HG02798 (cell line): ENCODE measurements at regions not wholly inside any gene's neighbourhood (a gene's known extent, or its start where the extent isn't known, plus 50 kb on each side); places are given as distances from the start of the nearest gene placed in this dataset.

ENCODE experiments used
- ATAC-seq: cut with Tn5 transposase; IDR thresholded peaks from one replicate; pipeline ENCODE4 v1.9.1; 2021; ENCODE audit warnings: mild to moderate bottlenecking; ENCODE audit not compliant: unreplicated experiment, poor library complexity

DNA sequence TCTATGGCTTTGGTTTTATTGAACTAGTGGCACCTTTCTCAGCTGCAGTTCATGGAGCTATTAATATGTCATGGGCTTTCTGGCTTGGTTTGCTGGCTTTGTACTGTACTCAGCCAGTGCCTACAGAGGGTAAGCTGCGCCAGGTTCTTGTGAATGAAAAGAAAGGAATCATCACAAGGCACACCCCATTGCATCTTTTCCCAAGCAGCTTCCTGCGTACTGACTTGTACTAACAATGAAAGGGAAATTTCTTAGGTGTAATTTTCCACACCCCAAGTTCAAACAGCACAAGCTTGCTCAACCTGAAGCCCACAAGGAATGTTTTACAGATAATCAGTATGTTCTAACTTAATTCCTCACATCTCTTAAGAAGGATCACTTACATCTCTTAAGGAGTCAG is 78.0 kb upstream of the TNFSF18 start:
- ATAC-seq = no peak

DNA sequence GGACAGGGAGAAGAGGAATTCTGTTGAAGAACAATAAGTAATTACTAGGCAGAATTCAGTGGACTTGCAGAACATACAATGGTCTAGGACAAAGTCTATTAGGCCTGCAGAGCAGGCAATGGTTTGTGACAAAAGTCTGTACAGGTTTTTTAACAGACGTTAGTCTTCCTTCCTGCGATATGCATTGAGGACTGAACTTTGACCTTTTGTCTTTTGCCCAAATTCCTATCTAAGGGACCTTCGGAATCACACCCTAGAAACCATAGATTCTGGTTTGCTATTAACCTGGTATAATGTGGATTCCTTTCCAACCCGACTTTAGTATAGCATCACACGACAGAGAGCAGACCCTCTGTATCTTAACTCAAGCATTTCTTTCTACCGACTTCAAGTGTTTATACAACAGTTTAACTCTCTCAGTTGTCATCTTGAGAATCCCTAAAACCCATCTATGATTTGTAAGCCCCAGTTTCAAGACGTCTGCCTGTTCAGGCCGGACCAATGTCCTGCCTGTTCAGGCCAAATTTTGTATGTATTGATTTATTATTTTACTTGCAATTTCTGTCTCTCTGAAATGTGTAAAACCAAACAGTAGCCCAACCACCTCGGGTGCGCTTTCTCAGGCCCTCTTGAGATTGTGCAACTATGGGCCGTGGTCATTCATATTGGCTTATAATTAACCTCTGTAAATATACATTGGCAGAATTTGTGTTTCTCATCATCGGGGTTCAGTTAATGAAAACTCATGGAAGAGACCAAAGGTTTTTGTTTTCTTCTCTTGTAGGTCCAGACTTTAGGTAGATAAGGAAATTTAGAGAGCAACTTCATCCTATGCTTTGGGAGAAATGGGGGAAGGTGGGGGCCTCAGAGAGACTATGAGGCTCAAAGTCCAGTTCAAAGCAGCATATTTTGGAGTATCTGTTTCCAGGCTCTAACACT is 76.9 kb upstream of the TNFSF18 start:
- ATAC-seq = no peak

DNA sequence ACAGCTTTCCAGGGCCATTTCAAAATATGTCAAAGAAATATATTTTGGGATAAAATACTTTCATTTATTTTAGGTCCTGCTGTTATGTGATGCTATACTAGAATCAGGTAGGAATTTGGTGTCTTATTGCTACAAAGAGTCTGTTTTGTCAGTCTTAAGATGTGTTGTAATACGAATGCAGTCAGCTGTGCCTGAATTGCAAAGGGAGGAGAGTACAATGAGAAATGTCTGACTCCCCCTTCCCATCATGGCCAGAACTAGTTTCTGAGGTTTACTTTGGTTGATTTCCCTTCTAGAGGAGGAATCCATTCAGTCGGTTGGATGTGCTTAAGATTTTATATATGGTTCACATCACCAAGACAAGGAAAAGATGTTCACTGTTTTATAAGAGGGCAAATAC is 75.7 kb upstream of the TNFSF18 start:
- ATAC-seq = no peak

DNA sequence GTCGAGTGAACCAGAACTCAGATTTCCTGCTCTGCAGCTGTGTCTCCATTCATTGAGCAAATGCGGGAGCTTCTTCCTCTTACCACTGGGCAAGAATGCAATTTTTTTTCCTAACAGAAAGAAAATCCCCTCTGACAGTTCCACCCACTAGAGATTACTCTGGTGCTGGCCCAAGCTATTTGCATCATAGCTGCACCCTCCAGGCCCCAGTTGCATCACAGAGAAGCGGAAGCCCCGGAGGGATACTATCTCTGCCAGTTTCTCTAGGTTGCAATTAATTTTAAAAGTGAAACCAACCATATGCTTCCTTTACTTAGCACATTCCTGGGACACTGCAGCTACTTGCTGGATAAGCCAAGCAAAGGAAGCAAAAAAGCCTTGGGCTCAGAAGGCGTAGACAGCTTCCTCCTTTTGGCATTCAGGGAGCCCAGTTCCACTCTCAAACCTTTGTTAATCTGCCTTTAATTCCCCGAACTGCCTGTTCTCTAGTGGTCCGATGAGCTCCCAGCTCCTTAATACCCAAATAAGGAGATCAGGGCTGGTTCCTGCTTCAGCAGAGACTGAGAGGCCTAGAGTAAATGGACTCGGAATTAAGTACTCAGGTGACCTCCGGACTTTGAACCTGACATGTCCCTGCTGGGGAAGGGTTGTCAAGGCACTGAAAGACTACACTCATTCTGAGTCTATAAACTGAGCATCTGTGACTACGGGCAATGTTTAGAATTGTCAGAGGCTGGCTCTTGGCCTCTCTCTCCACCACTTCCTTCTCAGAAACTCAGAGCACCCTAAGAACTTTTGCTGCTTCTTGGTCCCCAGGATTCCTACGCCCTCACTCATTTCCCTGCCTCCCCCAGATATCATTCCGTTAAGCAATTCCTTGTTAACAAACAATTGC is 72.5 kb upstream of the TNFSF18 start:
- peak; percentile 62 for ATAC-seq

DNA sequence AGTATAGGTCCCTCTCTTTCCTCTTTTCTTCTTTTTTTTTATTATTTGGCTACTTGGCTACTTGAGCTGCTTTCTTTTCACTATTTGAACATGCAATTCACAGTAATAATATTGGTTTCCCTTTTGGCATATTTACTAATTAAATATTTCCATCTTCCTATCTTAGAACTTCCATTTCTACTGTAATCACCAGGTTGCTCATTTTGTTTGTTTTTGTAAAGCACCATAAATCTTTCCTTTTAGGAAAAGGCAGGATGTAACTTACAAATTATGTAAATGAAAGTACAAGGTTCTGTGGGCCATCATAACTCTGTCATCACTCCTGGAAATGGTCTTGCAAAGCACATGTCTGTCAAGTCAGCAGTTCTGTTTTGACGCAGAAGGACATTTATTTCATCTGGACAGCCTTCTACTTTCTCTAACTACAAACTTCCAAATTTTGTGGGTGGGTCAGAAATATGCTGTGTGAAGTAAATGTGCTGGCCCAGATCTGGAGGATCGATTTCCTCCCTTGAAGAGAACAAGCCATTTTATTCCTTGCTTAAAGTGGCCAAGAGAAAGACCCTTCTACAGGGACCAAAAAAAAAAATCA is 71.7 kb upstream of the TNFSF18 start:
- ATAC-seq = no peak

DNA sequence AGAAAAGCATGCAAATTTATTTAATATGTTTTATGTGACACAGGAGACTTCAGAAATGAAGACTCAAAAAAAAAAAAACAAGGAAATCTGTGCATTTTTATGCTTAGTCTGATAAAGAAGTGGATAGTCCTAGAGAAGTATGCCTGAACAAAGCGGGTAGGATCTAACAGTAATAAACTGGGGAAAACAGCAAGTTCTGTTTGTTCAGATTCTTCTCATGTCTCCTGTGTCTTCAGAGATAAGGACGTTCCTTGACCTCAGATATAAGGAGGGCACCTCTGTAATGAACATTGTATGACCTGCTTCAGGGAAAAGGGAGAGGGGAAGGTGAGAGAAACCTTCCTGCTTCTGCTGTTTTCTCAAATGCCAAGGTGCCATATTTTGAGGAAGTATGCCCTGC is 67.7 kb upstream of the TNFSF18 start:
- ATAC-seq = no peak

DNA sequence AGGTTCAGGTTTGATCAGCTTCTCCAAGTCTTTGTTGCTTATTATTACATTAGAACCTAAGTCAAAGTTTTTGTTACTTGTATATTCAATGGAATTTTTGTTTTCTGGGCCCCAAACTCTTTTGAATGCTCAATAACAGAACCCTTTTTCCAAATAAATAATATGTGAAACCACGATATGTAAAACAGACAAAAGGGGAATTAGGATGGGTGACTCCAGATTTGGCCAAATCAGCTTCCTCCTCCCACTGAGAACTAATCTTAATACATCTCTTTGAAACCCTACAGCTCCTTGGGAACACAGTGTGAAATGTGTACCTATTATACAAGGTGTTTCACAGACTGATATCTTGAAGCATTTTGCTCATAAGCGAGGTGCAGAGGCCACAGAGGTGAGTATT is 67.0 kb upstream of the TNFSF18 start:
- no peak for ATAC-seq

DNA sequence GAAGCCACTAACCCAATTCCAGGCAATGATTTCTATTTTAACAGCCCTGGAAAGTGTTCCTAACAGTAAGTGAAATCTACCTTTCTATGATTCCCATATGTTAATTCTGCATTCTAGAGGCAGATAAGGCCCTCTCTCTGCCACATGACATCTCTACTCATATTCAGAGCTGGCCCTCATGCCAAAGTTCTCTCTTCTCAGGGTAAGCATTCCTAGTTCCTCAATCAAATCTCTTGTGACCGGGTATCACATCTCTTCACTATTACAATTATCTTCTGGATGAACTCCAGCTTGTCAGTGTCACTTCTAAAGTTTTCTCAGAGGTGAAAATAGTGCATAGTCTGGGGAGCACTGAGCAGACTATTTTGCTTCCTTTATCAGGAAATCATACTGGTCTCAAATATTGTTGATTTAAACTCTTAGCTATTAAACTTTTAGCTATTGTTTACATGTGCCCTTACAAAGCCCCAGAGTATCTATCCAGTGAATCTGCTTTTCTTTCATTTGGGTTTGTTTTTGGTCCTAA is 66.4 kb upstream of the TNFSF18 start:
- ATAC-seq = no peak

DNA sequence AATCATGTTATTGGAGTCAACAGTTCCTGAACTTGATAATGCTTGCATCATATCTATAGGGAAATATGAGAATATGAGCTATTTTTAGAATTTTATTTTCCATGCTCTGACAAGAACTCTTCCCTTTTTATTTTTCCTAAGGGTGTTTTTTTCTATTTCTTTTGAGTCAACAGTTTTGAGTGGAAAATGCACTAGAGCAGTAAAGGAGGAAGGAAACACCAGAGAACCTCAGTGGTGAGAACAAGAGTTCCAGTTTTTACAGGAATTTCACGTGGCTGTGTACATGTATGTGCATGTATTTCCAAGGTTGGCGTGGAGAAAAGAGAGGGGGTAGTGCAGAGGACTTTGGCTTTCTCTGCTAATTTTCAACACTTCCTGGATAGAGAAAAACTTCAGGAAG is 63.6 kb upstream of the TNFSF18 start:
- ATAC-seq = no peak

DNA sequence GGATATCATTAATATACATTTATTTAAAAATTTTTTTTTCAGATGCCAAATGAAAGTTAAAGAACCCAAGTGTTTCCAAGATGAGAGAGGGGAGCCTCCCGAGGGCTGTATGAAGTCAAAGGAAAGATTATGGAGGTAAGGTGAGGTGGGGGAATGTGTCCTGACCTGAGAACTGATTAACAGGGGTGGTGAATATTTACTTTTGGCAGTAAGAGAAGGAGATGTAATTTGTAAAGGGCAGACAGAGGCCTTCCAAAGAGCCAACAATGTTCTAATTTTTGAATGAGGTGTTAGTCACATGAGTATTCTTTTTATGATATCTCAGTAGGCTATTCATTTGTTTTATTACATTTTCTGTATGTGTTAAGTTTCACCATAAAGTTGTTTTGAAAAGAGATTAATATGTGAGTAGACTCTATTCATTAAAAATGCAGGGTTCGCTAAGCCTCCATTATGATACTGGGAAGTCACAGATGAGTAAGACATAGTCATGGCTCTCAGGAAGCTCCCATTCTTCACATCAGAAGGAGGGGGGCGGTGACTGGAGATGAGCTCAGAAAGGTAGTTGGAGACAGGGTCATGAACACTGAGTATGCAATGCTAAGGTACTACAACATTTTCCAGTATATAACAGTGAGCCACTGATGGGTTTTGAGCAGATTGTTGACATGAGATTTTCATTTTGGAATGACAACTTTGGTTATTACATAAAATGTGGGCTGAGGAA is 62.4 kb upstream of the TNFSF18 start:
- ATAC-seq = no peak

DNA sequence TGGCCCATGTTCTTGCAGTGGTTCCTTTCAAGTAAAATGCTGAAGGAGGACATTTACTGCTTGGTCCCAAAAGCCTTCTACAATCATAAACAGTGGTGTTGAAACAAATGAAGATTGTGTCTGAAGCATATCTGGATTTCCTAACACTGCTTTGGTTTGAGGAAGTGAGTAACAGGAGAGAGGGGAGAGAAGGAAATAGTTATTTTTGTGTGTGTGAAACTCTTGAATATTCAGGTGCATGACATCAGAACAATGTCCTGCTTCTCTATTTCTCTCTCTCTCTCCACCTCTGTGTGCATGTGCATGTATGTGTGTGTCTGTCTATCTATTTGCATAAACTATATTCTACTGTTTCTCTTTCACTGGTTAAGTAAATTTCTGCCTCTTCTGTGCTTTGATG is 61.4 kb upstream of the TNFSF18 start:
- ATAC-seq = peak; percentile 92

DNA sequence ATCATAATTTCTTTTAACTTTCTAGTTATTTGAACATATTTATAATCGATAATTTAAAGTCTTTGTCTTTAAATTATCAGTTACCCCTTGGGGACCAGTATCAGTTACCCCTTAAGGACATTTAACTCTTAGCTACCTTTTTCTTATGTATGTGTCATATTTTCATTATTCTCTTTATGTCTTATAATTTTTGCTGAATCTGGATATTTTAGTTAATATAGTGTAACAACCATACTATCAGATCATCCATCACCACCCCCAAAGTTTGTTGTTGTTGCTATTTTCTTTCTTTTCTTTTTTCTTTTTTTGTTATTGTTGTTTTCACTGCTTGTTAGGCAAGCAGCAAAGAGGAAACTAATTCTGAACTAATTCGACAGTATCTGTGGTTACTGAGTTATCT is 57.0 kb upstream of the TNFSF18 start:
- no peak for ATAC-seq

DNA sequence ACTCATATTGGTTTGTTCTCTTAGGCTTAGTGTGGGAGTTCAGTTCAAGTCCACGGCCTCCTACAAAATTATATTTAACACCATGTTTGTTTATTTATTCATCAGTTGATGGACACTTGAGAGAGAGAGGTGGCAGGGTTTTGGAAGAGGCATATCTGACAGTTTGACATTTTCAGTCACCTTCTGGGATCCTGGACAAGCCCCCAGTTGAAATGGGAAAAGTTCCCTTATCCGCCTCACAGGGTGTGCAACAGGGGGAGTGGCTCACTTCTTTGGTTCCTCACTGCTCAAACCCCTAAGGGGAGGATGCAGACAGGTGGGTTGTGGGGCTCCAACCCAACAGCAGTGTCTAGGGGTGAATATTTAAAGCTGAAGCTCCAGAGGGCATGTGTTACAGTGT is 52.3 kb upstream of the TNFSF18 start:
- no peak for ATAC-seq

DNA sequence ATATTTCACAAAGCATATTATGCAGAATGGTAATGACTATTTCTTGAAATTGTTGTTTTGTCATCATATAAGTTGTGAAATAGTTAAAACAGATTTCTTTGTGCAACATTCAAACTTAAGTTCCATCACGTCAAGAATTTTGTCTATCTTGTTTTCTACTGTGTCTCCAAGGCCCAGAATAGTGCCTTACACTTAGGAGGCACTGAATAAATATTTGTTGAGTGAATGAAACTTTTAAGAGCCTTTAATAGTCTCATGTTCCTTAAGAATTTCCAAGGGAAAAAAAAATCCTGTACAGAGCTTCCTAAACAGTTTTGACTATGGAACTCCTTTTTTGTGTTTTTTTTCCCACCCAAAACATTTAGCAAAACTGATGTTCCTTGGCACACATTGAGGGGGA is 50.8 kb upstream of the TNFSF18 start:
- no peak for ATAC-seq

DNA sequence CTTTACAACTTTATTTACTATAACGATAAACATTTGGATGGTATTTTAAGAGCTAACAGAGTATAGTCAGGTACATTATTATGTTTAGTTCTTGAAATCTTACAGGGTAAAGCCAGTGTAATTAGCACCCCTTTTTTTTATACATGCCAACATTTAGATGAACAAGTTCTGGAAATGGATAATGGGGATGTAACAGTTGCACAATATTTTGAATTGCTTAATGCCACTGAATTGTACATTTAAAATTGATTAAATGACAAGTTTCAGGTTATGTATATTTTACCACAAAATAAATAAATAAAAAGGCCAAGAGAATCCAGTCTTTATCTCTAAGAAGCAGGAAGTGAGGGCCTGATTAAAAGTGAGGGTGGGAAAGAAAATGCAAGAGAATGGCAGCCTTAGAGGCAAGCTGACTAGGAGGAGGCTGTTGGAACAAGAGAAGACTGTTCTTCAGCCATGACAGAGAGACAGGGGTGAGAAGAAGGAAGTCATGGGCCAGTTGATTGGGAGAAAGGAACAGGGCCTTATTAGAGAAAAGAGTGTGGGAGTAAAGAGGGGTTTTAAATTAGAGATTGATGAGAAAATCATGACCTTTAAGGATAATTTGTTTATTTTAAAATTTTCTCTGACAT is 49.9 kb upstream of the TNFSF18 start:
- ATAC-seq = no peak
